ENCODE measurements at regions not wholly inside any gene's neighbourhood (a gene's known extent, or its start where the extent isn't known, plus 50 kb on each side); places are given as distances from the start of the nearest gene placed in this dataset.

GRCh38 chr7:22664988-22665798 is 61.8 kb upstream of the IL6 start:
- DNase-seq (ENCODE audit: low read depth): no peak
- TF ChIP-seq, protein P1, sequence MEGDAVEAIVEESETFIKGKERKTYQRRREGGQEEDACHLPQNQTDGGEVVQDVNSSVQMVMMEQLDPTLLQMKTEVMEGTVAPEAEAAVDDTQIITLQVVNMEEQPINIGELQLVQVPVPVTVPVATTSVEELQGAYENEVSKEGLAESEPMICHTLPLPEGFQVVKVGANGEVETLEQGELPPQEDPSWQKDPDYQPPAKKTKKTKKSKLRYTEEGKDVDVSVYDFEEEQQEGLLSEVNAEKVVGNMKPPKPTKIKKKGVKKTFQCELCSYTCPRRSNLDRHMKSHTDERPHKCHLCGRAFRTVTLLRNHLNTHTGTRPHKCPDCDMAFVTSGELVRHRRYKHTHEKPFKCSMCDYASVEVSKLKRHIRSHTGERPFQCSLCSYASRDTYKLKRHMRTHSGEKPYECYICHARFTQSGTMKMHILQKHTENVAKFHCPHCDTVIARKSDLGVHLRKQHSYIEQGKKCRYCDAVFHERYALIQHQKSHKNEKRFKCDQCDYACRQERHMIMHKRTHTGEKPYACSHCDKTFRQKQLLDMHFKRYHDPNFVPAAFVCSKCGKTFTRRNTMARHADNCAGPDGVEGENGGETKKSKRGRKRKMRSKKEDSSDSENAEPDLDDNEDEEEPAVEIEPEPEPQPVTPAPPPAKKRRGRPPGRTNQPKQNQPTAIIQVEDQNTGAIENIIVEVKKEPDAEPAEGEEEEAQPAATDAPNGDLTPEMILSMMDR (IDR thresholded peaks at IDR 0.05; ENCODE audit: low read depth, low read length, missing control alignments): no peak
- in situ Hi-C loops (cut with HindIII; ENCODE audit: low sequenced_read_pairs): no loop called here
- H3K4me3 ChIP-seq (ENCODE audit: low read depth, low read length): no peak overlapping the region

DNA sequence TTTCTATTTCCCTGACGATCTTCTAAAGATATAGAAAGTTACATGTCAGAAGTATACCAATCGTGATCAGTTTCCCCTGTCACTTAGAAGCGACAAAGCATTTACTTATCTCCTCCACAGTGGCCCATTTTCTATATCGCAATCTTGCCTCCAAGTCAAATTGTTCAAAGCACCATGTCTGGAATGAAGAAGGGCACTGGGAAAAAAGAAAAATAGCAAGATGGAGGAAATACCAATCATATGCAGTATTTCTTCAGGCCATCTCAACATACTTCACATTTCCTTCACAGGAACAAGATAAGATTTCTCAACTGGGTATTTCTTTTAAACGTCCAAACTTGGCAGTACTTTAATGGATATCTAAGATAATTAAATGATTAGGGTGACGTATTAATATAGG is 63.3 kb upstream of the IL6 start:
- H3K4me3 ChIP-seq (ENCODE audit: low read depth, low read length): no peak overlapping the region
- DNase-seq (ENCODE audit: low read depth): no peak
- TF ChIP-seq, protein P1 (IDR thresholded peaks at IDR 0.05; ENCODE audit: low read depth, low read length, missing control alignments): no peak
- in situ Hi-C loops (cut with HindIII; ENCODE audit: low sequenced_read_pairs): no loop called here

- TF ChIP-seq, protein P1 (IDR thresholded peaks at IDR 0.05; ENCODE audit: low read depth, low read length, missing control alignments): no peak
- in situ Hi-C loops (cut with HindIII; ENCODE audit: low sequenced_read_pairs): no loop called here
- no peak for DNase-seq (ENCODE audit: low read depth)
- H3K4me3 ChIP-seq (ENCODE audit: low read depth, low read length): no peak overlapping the region
These were observed 63.7 kb upstream of the IL6 start for GRCh38 chr7:22663357-22663718.

DNA sequence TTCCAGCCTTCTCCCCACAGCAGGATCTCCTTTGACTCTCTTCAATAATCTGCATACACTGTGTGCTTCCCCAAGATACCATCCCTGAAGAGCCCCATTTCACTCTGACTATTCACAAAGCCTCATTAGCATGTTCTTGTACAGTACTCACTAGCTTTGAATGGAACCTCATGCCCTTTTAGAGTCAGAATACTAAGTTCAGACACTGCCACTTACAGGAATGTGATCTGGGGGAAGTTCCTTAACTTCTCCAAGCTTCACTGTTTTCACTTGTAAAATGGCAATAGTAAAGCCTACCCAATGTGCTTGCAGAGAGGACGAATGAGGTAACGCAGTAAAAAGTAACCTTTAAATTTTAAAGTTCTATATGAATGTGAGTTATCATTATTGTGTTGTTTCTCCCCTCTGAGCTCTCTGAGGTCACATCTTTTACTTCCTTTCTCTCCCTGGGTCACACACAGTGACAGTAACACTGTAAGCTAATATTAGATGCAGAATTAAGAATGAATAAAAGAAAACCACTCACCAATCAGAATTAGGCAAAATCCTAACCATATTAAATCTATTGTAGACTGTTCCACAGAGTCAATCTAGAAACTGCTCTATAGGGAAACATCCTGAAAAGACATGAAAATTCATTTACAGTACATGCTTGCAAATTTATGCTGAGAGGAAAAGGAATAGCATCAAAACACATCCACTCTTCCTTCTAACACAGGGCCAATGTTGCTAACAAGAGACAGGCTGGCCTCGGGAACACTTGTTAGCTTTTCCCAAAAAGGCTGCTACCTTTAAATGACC is 64.2 kb upstream of the IL6 start:
- DNase-seq (ENCODE audit: low read depth): no peak
- in situ Hi-C loops (cut with HindIII; ENCODE audit: low sequenced_read_pairs): no loop called here
- TF ChIP-seq, protein P1 (IDR thresholded peaks at IDR 0.05; ENCODE audit: low read depth, low read length, missing control alignments): no peak
- H3K4me3 ChIP-seq (ENCODE audit: low read depth, low read length): no peak overlapping the region

- in situ Hi-C loops (cut with HindIII; ENCODE audit: low sequenced_read_pairs): no loop called here
- TF ChIP-seq, protein P1 (IDR thresholded peaks at IDR 0.05; ENCODE audit: low read depth, low read length, missing control alignments): no peak
- no peak for DNase-seq (ENCODE audit: low read depth)
- no peak overlapping the region for H3K4me3 ChIP-seq (ENCODE audit: low read depth, low read length)
These were observed 65.0 kb upstream of the IL6 start for GRCh38 chr7:22662036-22662435.

DNA sequence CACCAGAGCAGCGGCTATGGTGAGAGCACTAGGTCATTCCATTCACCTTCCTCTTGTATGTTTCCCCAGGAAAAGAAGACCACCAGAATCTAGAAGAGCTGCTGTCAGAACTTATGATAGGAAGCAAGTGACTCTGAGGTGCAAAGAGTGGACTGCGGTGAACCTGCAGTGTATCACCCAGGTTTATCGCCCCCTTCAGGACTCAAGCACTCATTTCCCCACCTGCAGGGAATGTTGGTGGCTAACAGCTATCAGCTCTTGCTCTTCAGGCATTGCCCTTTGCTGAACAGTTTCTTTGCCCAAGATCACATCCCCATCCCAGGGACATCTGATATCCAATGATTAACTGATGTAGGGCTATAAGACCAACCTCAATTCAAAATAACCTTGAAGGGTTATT is 66.3 kb upstream of the IL6 start:
- no peak for DNase-seq (ENCODE audit: low read depth)
- no peak overlapping the region for H3K4me3 ChIP-seq (ENCODE audit: low read depth, low read length)
- in situ Hi-C loops (cut with HindIII; ENCODE audit: low sequenced_read_pairs): no loop called here
- TF ChIP-seq, protein P1 (IDR thresholded peaks at IDR 0.05; ENCODE audit: low read depth, low read length, missing control alignments): no peak

Measured in astrocyte of the cerebellum (primary cell).